CD14-positive monocyte (primary cell): ENCODE measurements at regions not wholly inside any gene's neighbourhood (a gene's known extent, or its start where the extent isn't known, plus 50 kb on each side); places are given as distances from the start of the nearest gene placed in this dataset.

ENCODE experiments used
- DNase-seq, 3 donors: peaks; one replicate each; pipeline ENCODE4 v3.0.0-alpha.2; 2011 to 2022
- H2AFZ ChIP-seq: 2 replicates; pipeline ENCODE4 v1.6.0; 2012; ENCODE audit warnings: mild to moderate bottlenecking, low read depth, low read length, inconsistent platforms; ENCODE audit not compliant: insufficient read depth, poor library complexity, severe bottlenecking
- H3K27ac ChIP-seq, 2 donors: 1 replicate in 1 of 2; 2 replicates in 1 of 2; pipeline ENCODE4 v1.5.1; 2012 to 2013; ENCODE audit warnings: low read length in 2 of 2, control low read depth in 1 of 2, inconsistent platforms in 1 of 2, low read depth in 1 of 2, mild to moderate bottlenecking in 1 of 2
- H3K27me3 ChIP-seq, 2 donors: one replicate each; pipeline versions ENCODE4 v1.6.0 to v1.6.1; 2011 to 2013; ENCODE audit warnings: low read length in 2 of 2; ENCODE audit not compliant: control insufficient read depth in 2 of 2, insufficient read depth in 2 of 2
- H3K36me3 ChIP-seq, 2 donors: replicated peaks in 1 of 2; 1 replicate in 1 of 2; 2 replicates in 1 of 2; pipeline versions ENCODE4 v1.5.1 to v1.6.1; 2012 to 2013; ENCODE audit warnings: low read length in 2 of 2, control low read depth in 1 of 2, inconsistent platforms in 1 of 2, mild to moderate bottlenecking in 1 of 2; ENCODE audit not compliant: insufficient read depth in 2 of 2, control insufficient read depth in 1 of 2
- H3K4me1 ChIP-seq, 2 donors: 1 replicate in 1 of 2; 2 replicates in 1 of 2; pipeline versions ENCODE4 v1.5.1 to v1.6.1; 2012 to 2013; ENCODE audit warnings: low read length in 2 of 2, control low read depth in 1 of 2, inconsistent platforms in 1 of 2, mild to moderate bottlenecking in 1 of 2, moderate library complexity in 1 of 2; ENCODE audit not compliant: insufficient read depth in 2 of 2, control insufficient read depth in 1 of 2
- H3K4me2 ChIP-seq: replicated peaks from 2 replicates; pipeline ENCODE3; 2012; ENCODE audit warnings: low read length, moderate library complexity, mild to moderate bottlenecking; ENCODE audit not compliant: poor library complexity, severe bottlenecking; ENCODE audit errors: extremely low read depth
- H3K4me3 ChIP-seq, 3 experiments: fragments of 200-600 bp in 1 of 3; sonication (generic) in 1 of 3; replicated peaks in 1 of 3; 1 replicate in 2 of 3; 2 replicates in 1 of 3; pipeline ENCODE4 v1.5.1; 2011 to 2013; ENCODE audit warnings: low read length in 3 of 3, mild to moderate bottlenecking in 3 of 3, control low read depth in 2 of 3, low read depth in 2 of 3, inconsistent platforms in 1 of 3, moderate library complexity in 1 of 3
- H3K79me2 ChIP-seq: 2 replicates; pipeline ENCODE4 v1.6.0; 2012; ENCODE audit warnings: mild to moderate bottlenecking, control low read depth, inconsistent platforms, low read length, moderate library complexity; ENCODE audit not compliant: insufficient read depth
- H3K9ac ChIP-seq: 2 replicates; pipeline ENCODE4 v1.6.0; 2017; ENCODE audit warnings: low read length, mild to moderate bottlenecking; ENCODE audit not compliant: insufficient read depth, poor library complexity, severe bottlenecking
- H3K9me3 ChIP-seq, 2 donors: replicated peaks in 1 of 2; 1 replicate in 1 of 2; 2 replicates in 1 of 2; pipeline versions ENCODE4 v1.5.1 to v1.6.1; 2012 to 2013; ENCODE audit warnings: low read length in 2 of 2, control low read depth in 1 of 2; ENCODE audit not compliant: control insufficient read depth in 1 of 2, insufficient read depth in 1 of 2
- H4K20me1 ChIP-seq: 2 replicates; pipeline ENCODE4 v1.6.0; 2012; ENCODE audit warnings: mild to moderate bottlenecking, low read length, control low read depth, moderate library complexity; ENCODE audit not compliant: insufficient read depth
- H3K27ac Mint-ChIP-seq, 7 donors: one replicate each; pipeline ENCODE4 v1.8.0; 2020; ENCODE audit warnings: mild to moderate bottlenecking in 7 of 7, mixed read lengths in 7 of 7, moderate library complexity in 6 of 7, inconsistent platforms in 2 of 7
- H3K27me3 Mint-ChIP-seq, 3 donors: one replicate each; pipeline ENCODE4 v1.8.0; 2021 to 2022; ENCODE audit warnings: low read depth in 3 of 3, mild to moderate bottlenecking in 3 of 3, mixed read lengths in 3 of 3, moderate library complexity in 3 of 3, inconsistent platforms in 1 of 3
- H3K36me3 Mint-ChIP-seq, 2 donors: one replicate each; pipeline ENCODE4 v1.8.0; 2020; ENCODE audit warnings: mixed read lengths in 2 of 2, inconsistent platforms in 1 of 2, mild to moderate bottlenecking in 1 of 2
- H3K4me1 Mint-ChIP-seq: one replicate; pipeline ENCODE4 v1.8.0; 2020; ENCODE audit warnings: mild to moderate bottlenecking, mixed read lengths
- H3K4me3 Mint-ChIP-seq, 2 donors: one replicate each; pipeline ENCODE4 v1.8.0; 2020; ENCODE audit warnings: mild to moderate bottlenecking in 2 of 2, mixed read lengths in 2 of 2, moderate library complexity in 1 of 2
- H3K9me3 Mint-ChIP-seq, 7 donors: one replicate each; pipeline ENCODE4 v1.8.0; 2020 to 2022; ENCODE audit warnings: mixed read lengths in 7 of 7, mild to moderate bottlenecking in 6 of 7, moderate library complexity in 6 of 7, inconsistent platforms in 2 of 7
- CTCF ChIP-seq: fragments of 200-600 bp; IDR thresholded peaks from one replicate; pipeline ENCODE4 v1.8.0; 2022; ENCODE audit warnings: antibody characterized with exemption, mild to moderate bottlenecking
- WGBS: methylation state at CpG from one replicate; pipeline ENCODE4 v1.1.5; 2013; ENCODE audit warnings: missing lambda C conversion rate; ENCODE audit not compliant: insufficient coverage; 5-methylcytosine and 5-hydroxymethylcytosine counted together
- intact Hi-C, 2 donors: fragments of 100-400 bp; cut with micrococcal nuclease; formaldehyde crosslinking; loops; one replicate each; pipeline versions ENCODE4 v1.15.0 to v1.15.1; 2023

GRCh38 chr3:81261996-81262395, 499.4 kb downstream of the GBE1 start:
- Histone ChIP-seq H3K4me1 (no peaks in the 10 kb centered on the region), H3K36me3 (no peaks in the 10 kb centered on the region), H3K4me2 (no peak overlapping the region), H3K79me2 (no peaks in the 10 kb centered on the region), H3K9me3 (no peaks in the 10 kb centered on the region), H3K4me3 (no peak overlapping the region), H3K27me3 (no peaks in the 10 kb centered on the region), H4K20me1 (no peaks in the 10 kb centered on the region), H2AFZ (no peak overlapping the region), H3K27ac (no peak overlapping the region), H3K9ac (no peak overlapping the region)
- Mint-ChIP-seq H3K27ac (no peak overlapping the region), H3K9me3 (peaks cover 0 to 8% (median 0%) of the 10 kb centered on the region in 7 donors), H3K36me3 (no peaks in the 10 kb centered on the region), H3K4me1 (no peaks in the 10 kb centered on the region), H3K27me3 (no peaks in the 10 kb centered on the region), H3K4me3 (no peak overlapping the region)
- WGBS = no CpG with 5 or more reads among the region's 1 CpG
- intact Hi-C loops = no loop called here
- TF ChIP-seq CTCF = no peak
- DNase-seq = no peak

GRCh38 chr3:81255463-81255862, 506.0 kb downstream of the GBE1 start:
- intact Hi-C loops = no loop called here

More at GRCh38 chr3:81255463-81255862, 506.0 kb downstream of the GBE1 start:
- Histone ChIP-seq H3K4me1 (no peaks in the 10 kb centered on the region), H3K36me3 (no peaks in the 10 kb centered on the region), H3K79me2 (no peaks in the 10 kb centered on the region), H4K20me1 (no peaks in the 10 kb centered on the region), H3K4me3 (no peak overlapping the region), H2AFZ (no peak overlapping the region), H3K9ac (no peak overlapping the region), H3K9me3 (no peaks in the 10 kb centered on the region), H3K27ac (no peak overlapping the region), H3K4me2 (no peak overlapping the region), H3K27me3 (no peaks in the 10 kb centered on the region)
- peaks cover 0 to 1% (median 0%) of the 10 kb centered on the region in 7 donors for H3K9me3 Mint-ChIP-seq
- no peak for DNase-seq
- H3K4me1 Mint-ChIP-seq = no peaks in the 10 kb centered on the region
- H3K36me3 Mint-ChIP-seq = no peaks in the 10 kb centered on the region
- no CpG with 5 or more reads among the region's 4 CpGs for WGBS
- no peak for TF ChIP-seq CTCF
- H3K4me3 Mint-ChIP-seq = no peak overlapping the region
- H3K27ac Mint-ChIP-seq = no peak overlapping the region
- H3K27me3 Mint-ChIP-seq = no peaks in the 10 kb centered on the region
